ENCODE measurements at regions not wholly inside any gene's neighbourhood (a gene's known extent, or its start where the extent isn't known, plus 50 kb on each side); places are given as distances from the start of the nearest gene placed in this dataset.

- TF ChIP-seq EZH2 (IDR thresholded peaks at IDR 0.05; ENCODE audit: borderline replicate concordance, insufficient read depth, low read depth, low read length, poor library complexity, severe bottlenecking): no peak
- TF ChIP-seq CTCF (IDR thresholded peaks at IDR 0.05): no peak
Measured at GRCh38 chr15:35721751-35722150, 175.8 kb upstream of the DPH6 start.
